PC-9 (cell line): ENCODE measurements at regions not wholly inside any gene's neighbourhood (a gene's known extent, or its start where the extent isn't known, plus 50 kb on each side); places are given as distances from the start of the nearest gene placed in this dataset.

Source experiments
- CTCF ChIP-seq: fragments of 200-600 bp; sonication (generic); conservative IDR thresholded peaks from 2 replicates; pipeline ENCODE4 v1.6.1; 2017; ENCODE audit warnings: mixed run types, antibody characterized with exemption, mild to moderate bottlenecking, moderate library complexity
- EZH2 ChIP-seq: fragments of 200-600 bp; sonication (generic); IDR thresholded peaks from 2 replicates; pipeline ENCODE4 v1.8.0; 2017; ENCODE audit warnings: antibody characterized with exemption, low read depth

GRCh38 chr3:94305835-94306611 is 243.2 kb downstream of the NSUN3 start:
- TF ChIP-seq CTCF (no peak), EZH2 (no peak)
